HG03196 (cell line): ENCODE measurements at regions not wholly inside any gene's neighbourhood (a gene's known extent, or its start where the extent isn't known, plus 50 kb on each side); places are given as distances from the start of the nearest gene placed in this dataset.
A peak's percentile ranks its signal among the peaks of the same experiment; 100 is the strongest.
"Not testable (repeated sequence)": the region's sequence is repeated elsewhere in the genome, so short reads cannot be mapped to it uniquely, and the experiment has no call there.

Experiments used
- ATAC-seq: cut with Tn5 transposase; IDR thresholded peaks from one replicate; pipeline ENCODE4 v1.9.1; 2021; ENCODE audit not compliant: unreplicated experiment

DNA sequence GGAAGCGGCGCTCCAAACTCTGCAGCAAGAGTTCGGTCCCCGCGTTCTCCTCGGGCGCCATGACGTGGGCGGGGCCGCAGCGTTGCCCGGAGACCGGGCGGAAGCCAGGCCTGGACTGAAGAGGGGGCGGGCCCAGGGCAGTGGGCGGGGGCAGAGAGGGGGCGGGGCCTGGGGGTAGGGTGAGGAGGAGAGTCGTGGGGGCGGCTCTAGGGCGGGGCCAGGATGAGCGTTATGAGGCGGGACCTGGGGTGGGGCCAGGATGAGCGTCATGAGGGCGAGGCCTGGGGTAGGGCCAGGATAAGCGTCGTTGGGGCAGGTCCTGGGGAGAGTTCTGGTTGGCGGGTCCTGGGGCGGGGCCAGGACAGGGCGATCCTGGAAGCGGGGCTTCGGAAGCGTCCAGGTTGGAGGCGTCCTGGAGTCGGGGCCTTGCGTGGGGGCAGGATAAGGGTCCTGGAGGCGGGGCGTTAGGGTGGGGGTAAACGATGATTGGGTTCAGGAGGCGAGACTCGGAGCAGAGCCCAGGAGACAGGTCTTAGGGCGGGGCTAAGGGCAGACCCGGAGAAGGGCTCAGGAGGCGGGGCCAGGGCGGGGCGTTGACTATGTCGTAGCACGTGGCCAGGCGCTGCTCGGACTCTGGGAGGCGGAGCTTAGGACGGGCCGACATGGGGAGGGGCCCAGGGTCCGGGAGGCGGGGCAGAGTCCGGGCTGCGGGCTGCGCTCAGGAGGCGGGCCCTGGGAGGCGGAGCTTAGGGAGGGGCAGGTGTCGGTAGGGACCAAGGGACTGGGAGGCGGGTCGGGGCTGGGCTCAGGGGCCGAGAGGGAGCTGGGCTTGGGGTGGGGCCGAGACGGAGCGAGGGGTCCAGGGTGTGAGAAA is 131.1 kb upstream of the ALDH3B2 start:
- peak; percentile 89 for ATAC-seq

DNA sequence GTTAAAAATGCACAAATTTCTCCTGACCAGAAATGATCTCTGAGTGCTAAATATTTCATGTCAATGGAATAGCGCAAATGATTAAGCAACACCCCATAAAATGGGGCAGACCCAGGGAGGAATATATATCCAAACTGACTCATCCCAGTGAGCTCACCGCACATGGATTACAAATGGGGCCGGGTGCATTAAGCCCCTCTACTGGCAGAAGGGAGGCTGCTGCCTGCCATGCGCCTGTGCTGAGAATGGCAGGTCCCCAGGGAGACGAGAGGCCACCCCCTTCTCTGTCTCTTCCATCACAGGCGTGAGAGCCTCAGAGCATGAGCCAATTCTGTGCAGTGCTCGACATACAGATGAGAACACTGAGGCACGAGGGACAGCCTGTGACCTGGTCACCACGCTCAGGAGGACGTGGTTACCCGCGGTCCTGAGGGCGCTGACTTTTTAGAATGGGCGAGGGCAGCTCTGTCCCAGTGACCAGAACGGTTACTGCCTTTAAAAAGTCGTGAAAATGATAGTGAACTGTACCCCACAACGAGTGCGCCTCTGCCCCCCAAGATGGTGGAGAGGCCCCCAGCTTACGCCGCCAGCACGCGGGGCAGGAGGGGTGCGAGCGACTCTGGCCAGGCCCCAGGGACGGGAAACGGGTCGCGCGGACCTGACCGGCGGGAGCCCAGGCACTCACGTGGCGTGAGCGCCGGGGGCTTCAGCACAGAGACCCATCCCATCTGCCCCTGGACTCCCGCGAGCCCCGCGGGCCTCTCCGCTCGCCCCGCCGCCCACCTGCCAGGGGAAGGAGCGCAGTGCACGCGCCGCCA is 130.2 kb upstream of the ALDH3B2 start:
- ATAC-seq: peak; percentile 24

DNA sequence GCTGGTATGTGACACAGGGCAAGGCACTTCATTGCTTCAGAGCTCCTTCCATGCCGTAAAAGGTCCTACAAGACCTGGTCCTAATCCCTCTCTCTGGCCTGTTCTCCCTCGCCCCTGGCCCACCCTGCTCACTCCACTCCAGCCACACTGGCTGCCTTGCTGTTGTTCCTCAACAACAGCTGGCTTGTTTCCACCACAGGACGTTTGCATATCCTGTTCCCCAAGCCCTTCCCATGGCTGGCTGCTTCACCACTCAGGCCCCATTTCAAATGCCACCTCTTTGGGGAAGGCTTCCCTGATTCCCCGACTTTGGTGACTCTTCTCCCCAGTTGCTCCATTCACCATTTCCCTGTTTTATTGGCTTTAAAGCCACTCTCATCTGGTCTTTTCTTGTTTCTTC is 129.1 kb upstream of the ALDH3B2 start:
- ATAC-seq: not testable (repeated sequence)

DNA sequence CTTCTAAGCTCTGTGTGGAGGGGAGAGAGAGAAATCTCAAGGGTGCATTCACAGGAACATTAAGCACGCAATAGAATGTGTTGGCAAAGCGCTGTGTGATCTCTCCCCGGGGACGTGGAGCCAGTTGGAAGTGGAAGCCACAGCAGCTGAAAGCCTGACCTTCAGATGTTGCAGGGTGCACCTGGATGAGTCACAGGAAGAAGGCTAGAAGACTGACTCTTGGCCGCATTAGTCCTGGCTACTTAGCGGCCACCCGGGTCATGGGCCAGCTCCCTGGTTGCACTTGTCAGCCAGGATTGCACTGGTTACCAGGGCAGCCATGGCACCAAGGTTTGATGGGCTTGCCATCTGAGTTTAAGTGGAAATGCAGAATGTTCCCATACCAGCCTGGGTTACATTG is 128.6 kb upstream of the ALDH3B2 start:
- ATAC-seq: not testable (repeated sequence)

DNA sequence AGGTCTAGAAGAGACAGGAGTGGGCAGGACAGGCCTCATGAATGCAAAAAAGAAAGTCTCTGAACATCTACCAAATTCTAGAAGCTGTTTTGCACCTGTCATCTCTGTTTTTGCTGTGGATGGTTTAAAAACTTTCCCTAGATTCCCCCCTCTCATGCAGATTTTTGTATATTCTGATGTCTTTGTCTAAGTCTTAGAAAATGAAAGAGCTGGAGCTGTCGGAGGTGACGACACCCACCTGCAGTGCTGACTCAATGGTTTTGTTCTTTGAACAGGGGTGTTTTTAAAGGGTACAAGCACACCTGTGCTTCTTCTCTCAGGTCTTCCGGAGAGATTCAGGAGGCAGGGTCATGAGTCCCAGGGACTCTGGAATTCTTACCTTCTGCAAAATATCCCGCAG is 128.2 kb upstream of the ALDH3B2 start:
- not testable (repeated sequence) for ATAC-seq

DNA sequence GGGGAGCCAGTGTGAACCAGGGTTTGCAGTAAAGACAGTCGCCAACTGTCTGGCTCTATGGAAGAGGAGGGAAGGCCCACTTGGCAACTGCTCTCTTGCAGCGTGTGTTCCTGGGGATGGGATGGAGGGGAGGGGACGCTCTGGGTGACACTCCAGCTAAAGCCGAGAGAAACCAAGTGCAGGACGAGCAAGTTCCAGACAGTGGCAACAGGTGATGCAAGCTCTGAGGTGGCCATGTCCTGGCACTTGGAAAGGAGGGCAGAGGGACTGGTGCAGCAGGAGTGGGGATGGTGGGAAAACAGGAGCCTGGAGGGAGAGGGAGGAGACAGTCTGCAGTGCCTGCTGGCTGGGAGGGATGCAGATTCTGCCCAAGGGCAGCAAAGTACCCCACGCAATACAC is 127.0 kb upstream of the ALDH3B2 start:
- ATAC-seq: not testable (repeated sequence)

DNA sequence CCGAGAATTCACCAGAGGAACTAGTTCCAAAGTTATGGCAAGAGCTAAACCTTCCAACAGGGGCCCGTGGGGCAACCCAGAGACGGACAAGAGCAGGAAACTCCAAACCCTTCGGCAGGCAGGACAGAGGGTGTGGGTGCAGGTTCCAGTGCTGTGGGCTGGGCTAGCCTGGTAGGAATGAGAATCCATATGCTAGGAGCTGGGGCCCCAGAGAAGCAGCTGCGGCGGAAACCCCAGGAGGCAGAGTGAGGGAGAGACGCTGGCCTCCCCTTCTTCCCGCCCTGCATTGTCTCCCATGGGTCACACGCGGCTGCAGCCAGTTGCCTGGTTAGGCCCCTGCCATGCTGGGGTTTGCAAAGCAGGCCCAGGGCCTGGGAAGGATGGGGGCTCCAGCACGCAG is 126.2 kb upstream of the ALDH3B2 start:
- ATAC-seq: not testable (repeated sequence)

DNA sequence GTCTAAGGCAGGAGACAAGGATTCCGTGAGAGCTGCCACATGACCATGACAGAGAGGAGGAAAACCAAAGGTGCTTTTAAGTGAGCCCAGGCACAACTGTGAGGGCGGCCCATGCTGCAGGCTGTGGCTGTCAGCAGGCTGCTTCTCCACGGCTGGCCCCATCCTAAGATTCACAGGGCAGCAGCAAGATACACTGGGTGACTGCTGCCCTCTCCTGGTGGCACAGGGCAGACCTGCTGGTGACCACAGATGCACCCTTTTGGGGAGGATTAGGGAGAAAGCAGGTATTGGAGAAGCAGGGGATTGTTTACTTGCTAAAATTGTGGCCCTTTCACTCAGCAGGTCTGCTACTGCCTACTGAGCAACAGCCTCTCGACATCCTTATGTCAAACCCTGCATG is 125.4 kb upstream of the ALDH3B2 start:
- not testable (repeated sequence) for ATAC-seq

DNA sequence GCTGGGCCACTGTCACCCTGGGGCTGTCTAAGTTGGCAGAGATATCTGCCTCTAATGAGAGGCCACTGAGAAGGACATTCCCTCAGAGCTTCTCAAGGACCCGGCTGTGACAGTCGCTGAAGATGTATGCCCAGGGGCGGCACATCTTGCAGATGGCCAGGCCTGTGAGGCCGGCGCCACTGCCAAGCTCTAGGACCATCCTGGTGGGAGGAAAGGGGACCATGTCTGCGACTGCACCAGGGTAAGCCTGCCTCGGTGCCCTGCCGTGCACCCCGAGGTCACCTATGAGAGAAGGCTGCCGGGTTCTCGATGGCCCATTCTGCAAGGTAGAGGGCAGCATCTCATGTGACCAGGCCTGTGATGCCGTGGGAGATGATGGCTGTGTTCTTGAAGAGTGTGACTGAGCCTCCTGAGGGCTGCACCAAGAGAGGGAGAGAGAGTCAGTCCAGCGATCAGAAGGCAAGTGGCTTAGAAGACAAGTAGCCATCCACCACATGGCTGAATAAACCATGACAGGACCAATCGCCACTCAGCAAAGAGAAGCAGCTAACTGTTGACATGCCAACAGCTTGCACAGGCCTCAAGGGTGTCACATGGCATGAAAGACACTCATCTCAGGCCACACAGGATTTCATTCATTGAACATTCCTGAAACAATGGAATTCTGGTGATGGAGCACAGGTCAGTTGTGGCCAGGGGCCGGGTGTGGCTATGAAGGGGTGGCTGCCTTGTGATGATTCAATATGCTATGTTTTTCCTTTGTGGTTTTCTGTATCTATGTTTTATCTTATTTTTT is 123.5 kb upstream of the ALDH3B2 start:
- ATAC-seq: not testable (repeated sequence)

DNA sequence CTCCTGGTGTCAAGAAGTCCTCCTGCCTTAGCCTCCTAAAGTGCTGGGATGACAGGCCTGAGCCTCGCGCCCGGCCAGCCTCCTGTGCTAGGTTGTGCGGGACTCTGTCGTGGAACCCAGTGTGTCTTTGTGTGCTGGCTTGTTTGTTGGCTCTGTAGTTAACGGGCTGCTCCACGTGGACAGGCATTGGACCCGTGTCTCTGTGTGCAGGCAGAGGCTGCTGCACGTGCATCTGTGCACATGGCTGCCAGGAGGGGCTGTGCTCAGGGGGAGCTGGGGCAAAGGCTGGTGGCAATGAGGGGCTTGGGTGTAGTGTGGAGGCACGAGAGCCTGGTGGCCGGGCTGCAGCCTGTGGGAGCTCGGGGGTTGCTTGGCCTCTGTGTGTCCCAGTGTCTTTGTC is 121.3 kb upstream of the ALDH3B2 start:
- no peak for ATAC-seq

DNA sequence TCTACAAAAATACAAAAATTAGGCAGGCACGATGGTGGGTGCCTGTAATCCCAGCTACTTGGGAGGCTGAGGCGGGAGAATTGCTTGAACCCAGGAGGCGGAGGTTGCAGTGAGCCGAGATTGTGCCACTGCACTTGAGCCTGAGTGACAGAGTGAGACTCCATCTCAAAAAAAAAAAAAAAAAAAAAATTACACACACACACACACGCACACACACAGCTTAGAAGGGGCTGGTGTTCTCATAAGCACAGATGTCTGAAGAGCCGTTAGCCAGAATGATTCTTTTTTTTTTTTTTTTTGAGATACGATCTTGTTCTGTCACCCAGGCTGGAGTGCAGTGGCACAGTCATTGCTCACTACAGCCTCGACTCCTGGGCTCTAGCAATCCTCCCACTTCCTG is 119.3 kb upstream of the ALDH3B2 start:
- ATAC-seq: not testable (repeated sequence)

DNA sequence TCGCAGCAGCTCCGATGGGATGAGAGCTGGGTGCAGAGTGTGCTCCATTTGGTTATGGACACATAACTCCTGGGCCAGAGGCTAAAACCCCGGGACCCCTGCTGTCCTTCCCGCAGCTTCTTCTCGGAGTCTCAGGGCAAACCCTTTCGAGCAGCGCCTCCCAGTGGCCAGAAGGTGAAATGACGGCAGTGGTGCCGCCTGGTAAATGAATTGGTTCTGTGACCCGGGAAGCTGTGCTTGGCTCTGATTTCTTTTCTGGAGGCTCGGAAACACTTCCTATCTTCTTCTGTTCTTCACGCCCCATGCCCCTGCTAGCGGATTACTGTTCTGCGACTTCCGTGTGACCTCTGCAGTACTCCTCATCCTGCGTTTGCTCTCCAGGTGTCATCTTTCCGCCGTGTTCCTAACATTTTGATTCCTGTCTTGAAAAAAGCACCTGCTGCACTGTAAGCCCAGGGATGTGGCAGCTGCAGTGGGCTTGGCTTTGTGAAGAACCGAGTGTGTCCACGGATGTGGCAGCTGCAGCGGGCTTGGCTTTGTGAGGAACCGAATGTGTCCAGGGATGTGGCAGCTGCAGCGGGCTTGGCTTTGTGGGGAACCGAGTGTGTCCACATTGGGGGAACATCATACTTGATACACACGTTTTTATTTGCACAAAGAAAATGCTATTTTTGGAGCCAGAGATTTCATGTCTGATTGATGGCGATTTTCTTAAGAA is 118.0 kb upstream of the ALDH3B2 start:
- not testable (repeated sequence) for ATAC-seq

DNA sequence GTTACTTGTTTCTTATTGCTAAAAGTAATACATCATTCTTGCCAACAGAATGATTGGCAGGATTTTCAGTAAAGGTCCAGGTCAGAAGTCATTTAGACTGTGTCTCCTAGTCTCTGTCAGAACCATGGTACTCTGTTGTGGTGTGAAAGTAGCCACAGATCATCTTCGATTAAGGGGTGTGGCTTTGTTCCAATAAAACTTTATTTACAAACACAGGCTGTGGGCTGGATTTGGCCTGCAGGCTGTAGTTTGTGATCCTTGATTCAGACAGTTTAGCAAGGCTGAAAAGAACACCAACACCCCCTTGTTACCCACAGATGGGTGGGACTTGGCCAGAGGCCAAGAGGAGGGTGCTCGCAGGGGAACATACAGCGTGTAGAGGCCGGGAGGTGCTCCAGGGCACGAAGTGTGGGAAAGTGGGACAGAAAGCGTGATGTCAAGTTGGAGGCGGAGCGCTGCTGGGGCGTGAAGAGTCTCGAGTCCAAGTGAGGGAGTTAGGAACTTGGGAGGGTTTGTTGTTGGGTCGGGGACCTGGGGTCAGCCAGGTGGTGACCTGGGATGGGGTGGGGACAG is 117.3 kb upstream of the ALDH3B2 start:
- ATAC-seq: not testable (repeated sequence)

DNA sequence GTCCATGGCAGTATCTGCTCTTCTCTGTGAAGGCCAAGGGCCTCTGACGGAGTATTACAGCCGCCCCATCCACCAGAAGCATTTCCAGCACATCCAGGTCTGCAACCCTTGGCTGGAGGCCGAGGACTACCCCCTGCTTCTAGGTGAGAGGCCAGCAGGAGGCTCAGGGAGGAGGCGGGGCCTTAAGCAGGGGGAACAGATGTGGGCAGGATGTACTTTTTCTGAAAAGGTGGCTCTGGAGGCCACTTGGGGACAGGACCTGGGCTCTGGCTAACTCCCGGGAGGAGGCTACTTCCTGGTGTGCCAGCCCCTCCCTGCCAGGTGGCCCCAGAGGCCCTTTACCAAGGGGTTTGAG is 113.9 kb upstream of the ALDH3B2 start:
- ATAC-seq: not testable (repeated sequence)

DNA sequence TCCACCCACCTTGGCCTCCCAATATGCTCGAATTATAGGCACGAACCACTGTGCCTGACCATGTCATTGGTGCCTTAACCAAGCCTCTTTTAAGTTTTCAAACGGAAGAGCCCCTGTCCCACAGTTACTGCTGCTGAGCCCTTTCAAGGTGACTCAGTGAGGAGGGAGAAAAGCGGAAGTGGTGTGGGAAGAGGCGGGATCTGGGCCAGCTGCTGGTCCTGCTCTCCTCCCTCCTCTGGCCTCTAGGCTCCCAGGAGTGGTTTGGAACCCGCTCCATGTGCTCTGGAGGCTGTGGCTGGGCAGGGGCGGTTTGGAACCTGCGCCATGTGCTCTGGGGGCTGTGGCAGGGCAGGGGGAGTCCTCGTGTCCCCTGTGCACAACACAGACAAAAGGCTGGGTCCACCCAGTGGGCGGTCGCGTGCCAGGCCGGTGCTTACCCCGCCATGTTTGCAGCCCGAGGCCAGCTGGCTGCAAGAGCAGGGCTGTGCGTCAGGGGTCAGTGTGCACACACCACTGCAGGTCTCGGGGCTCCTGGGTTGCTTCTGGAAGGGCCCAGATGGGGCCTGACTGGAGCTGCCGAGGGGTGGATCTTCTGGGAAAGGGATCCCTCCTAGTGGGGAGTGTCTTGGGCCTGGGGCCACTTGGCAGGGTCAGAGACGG is 113.4 kb upstream of the ALDH3B2 start:
- ATAC-seq: not testable (repeated sequence)

DNA sequence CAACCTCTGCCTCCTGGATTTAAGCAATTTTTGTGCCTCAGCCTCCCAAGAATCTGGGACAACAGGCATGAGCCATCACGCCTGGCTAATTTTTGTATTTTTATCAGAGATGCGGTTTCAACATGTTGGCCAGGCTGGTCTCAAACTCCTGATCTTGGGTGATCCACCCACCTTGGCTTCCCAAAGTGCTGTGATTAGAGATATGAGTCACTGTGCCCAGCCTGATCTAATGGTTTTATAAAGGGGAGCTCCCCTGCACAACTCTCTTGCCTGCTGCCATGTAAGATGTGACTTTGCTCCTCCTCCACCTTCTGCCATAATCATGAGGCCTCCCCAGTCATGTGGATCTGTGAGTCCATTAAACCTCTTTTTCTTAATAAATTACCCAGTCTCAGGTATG is 107.5 kb upstream of the ALDH3B2 start:
- ATAC-seq: not testable (repeated sequence)

DNA sequence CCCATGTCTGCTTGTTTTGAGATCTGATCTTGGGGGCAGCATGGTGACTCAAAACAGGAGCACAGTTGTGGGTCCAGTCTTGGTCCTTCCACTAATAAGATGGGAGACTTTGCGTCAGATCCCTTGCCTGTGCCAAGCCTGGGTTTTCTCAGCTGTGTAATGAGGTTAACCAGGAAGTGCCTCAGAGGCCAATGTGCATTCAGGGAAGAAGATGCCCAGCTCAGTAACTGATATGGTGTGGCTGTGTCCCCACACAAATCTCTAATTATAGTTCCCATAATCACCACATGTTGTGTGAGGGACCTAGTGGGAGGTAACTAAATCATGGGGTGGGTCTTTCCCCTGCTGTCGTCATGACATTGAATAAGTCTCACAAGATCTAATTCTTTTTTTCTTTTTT is 107.1 kb upstream of the ALDH3B2 start:
- ATAC-seq: not testable (repeated sequence)

DNA sequence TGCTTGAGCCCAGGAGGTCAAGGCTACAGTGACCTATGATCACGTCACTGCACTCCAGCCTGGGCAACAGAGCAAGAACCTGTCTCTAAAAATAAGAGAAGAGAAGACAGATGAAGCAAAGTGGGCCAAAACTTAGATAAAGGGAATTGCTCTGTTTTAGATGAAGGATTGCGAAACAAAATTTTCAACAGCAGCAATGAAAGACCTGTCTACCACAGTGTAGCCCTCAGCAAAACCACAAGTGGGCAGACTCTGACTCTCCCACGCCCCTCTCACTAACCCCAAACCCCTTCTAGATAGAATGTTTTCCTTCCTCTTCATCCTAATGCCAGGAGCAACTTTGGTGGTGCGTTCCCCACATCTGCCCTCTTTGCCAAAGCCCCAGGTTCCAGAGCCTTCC is 105.6 kb upstream of the ALDH3B2 start:
- no peak for ATAC-seq

DNA sequence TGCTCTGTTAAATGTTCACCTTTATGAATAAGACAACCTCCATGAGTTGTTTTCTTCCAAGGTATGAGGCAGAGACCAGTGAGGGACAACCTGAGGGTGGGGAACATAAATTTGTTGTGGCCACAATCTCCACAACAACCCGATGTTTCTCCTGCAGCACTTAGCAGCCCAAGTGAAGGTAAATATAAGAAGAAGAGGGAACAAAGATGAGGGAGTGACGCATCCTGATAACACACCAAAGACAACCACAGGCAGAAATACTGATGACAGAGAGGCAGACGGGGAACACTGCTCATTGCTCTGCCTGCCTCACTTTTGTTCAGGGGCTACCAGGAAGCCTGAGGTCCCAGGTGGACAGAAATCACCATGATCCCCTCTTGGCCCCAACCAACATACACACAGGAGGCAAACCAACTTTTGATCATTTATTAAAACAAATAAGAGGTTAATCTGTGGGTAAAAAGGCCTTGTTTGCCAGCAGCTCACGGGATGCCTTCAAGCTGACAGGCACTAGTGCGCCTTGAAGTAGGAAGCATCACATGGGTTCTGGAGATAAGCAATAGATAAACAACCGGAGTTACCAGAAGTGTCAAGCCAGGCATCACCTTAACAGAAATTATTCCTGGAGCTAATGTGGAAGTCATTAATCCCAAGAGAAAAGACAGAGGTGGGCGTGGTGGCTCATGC is 104.9 kb upstream of the ALDH3B2 start:
- not testable (repeated sequence) for ATAC-seq
